ENCODE measurements at regions not wholly inside any gene's neighbourhood (a gene's known extent, or its start where the extent isn't known, plus 50 kb on each side); places are given as distances from the start of the nearest gene placed in this dataset.

DNA sequence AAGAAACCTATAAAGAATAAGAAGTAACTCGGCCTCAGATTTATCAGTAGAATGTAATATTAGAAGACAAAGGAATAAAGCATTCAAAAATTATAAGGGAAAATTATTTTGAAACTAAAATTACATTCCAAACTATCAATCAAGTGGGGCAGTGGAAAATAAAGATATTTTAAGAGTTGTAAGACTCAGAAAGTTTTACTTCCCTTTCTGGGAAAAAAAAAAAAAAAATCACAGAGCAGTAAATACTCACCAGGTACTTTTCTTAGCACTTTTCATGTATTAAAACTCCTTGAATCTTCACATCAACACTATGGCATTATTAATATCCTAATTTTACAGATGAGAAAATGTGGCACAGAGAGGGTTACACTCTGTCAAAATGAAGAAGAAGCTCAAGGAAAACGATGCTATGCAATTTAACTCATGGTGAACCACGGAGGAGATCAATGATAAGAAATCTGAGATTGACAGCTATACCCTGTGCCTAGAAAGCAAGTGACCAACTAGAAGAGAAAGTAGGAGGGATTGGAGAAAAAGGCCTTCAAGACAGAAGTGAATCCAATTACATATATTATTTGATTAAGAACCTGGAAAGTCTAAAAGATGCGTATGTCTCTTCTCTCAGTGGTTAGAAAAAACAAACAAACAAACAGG lies 238.9 kb upstream of the ID2 start:
- TF ChIP-seq, protein P1, sequence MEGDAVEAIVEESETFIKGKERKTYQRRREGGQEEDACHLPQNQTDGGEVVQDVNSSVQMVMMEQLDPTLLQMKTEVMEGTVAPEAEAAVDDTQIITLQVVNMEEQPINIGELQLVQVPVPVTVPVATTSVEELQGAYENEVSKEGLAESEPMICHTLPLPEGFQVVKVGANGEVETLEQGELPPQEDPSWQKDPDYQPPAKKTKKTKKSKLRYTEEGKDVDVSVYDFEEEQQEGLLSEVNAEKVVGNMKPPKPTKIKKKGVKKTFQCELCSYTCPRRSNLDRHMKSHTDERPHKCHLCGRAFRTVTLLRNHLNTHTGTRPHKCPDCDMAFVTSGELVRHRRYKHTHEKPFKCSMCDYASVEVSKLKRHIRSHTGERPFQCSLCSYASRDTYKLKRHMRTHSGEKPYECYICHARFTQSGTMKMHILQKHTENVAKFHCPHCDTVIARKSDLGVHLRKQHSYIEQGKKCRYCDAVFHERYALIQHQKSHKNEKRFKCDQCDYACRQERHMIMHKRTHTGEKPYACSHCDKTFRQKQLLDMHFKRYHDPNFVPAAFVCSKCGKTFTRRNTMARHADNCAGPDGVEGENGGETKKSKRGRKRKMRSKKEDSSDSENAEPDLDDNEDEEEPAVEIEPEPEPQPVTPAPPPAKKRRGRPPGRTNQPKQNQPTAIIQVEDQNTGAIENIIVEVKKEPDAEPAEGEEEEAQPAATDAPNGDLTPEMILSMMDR (IDR thresholded peaks at IDR 0.05; ENCODE audit: low read depth, low read length, missing input control), result no peak
- TF ChIP-seq NR2F2 (IDR thresholded peaks at IDR 0.05), result no peak
- no peak for TF ChIP-seq JUND (IDR thresholded peaks at IDR 0.05)
- TF ChIP-seq RAD21 (IDR thresholded peaks at IDR 0.05), result no peak
- TF ChIP-seq FOXA1 (IDR thresholded peaks at IDR 0.05), result no peak
- TF ChIP-seq, protein P2, sequence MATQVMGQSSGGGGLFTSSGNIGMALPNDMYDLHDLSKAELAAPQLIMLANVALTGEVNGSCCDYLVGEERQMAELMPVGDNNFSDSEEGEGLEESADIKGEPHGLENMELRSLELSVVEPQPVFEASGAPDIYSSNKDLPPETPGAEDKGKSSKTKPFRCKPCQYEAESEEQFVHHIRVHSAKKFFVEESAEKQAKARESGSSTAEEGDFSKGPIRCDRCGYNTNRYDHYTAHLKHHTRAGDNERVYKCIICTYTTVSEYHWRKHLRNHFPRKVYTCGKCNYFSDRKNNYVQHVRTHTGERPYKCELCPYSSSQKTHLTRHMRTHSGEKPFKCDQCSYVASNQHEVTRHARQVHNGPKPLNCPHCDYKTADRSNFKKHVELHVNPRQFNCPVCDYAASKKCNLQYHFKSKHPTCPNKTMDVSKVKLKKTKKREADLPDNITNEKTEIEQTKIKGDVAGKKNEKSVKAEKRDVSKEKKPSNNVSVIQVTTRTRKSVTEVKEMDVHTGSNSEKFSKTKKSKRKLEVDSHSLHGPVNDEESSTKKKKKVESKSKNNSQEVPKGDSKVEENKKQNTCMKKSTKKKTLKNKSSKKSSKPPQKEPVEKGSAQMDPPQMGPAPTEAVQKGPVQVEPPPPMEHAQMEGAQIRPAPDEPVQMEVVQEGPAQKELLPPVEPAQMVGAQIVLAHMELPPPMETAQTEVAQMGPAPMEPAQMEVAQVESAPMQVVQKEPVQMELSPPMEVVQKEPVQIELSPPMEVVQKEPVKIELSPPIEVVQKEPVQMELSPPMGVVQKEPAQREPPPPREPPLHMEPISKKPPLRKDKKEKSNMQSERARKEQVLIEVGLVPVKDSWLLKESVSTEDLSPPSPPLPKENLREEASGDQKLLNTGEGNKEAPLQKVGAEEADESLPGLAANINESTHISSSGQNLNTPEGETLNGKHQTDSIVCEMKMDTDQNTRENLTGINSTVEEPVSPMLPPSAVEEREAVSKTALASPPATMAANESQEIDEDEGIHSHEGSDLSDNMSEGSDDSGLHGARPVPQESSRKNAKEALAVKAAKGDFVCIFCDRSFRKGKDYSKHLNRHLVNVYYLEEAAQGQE (IDR thresholded peaks at IDR 0.05), result no peak
- TF ChIP-seq, protein P3, sequence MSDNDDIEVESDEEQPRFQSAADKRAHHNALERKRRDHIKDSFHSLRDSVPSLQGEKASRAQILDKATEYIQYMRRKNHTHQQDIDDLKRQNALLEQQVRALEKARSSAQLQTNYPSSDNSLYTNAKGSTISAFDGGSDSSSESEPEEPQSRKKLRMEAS (IDR thresholded peaks at IDR 0.05), result no peak
